GM23338 (cell line): ENCODE measurements at regions not wholly inside any gene's neighbourhood (a gene's known extent, or its start where the extent isn't known, plus 50 kb on each side); places are given as distances from the start of the nearest gene placed in this dataset.

Source experiments
- ATAC-seq: fragments of 200-7000 bp; cut with Tn5 transposase; 3 replicates; pipeline ENCODE4 v1.9.1; 2020
- DNase-seq: peaks from one replicate; pipeline ENCODE4 v3.0.0-alpha.2; 2015; ENCODE audit warnings: low spot score
- H2AFZ ChIP-seq: fragments of 200-600 bp; sonication (generic); 2 replicates; pipeline ENCODE4 v1.8.0; 2016; ENCODE audit warnings: antibody characterized with exemption, mild to moderate bottlenecking, moderate library complexity
- H3F3A ChIP-seq: fragments of 200-600 bp; sonication (generic); replicated peaks from 2 replicates; pipeline ENCODE4 v1.8.0; 2017; ENCODE audit warnings: antibody characterized with exemption, mixed run types, low read depth
- H3K27ac ChIP-seq: fragments of 200-600 bp; sonication (generic); 2 replicates; pipeline ENCODE4 v1.6.1; 2016; ENCODE audit warnings: low read depth
- H3K27me3 ChIP-seq: fragments of 200-600 bp; sonication (generic); 2 replicates; pipeline ENCODE4 v1.8.0; 2016; ENCODE audit warnings: mild to moderate bottlenecking, mixed run types, moderate library complexity; ENCODE audit not compliant: insufficient read depth
- H3K36me3 ChIP-seq: fragments of 200-600 bp; sonication (generic); 2 replicates; pipeline ENCODE4 v1.8.0; 2016; ENCODE audit warnings: mild to moderate bottlenecking; ENCODE audit not compliant: insufficient read depth
- H3K4me1 ChIP-seq: fragments of 200-600 bp; sonication (generic); 2 replicates; pipeline ENCODE4 v1.8.0; 2016; ENCODE audit warnings: mild to moderate bottlenecking, moderate library complexity; ENCODE audit not compliant: insufficient read depth
- H3K4me2 ChIP-seq: fragments of 200-600 bp; sonication (generic); 2 replicates; pipeline ENCODE4 v1.7.1; 2017; ENCODE audit warnings: mixed run types
- H3K4me3 ChIP-seq: fragments of 200-600 bp; sonication (generic); 2 replicates; pipeline ENCODE4 v1.6.1; 2016; ENCODE audit warnings: mixed run types
- H3K79me2 ChIP-seq: fragments of 200-600 bp; sonication (generic); replicated peaks from 2 replicates; pipeline ENCODE4 v1.8.0; 2017; ENCODE audit warnings: mild to moderate bottlenecking; ENCODE audit not compliant: insufficient read depth
- H3K9me2 ChIP-seq: fragments of 200-600 bp; sonication (generic); 2 replicates; pipeline ENCODE4 v1.8.0; 2017; ENCODE audit not compliant: insufficient read depth
- H4K20me1 ChIP-seq: fragments of 200-600 bp; sonication (generic); replicated peaks from 2 replicates; pipeline ENCODE4 v1.8.0; 2017; ENCODE audit warnings: mild to moderate bottlenecking; ENCODE audit not compliant: insufficient read depth
- H3K27ac Mint-ChIP-seq: 2 replicates; pipeline ENCODE4 v1.8.0; 2020; ENCODE audit warnings: inconsistent platforms, mild to moderate bottlenecking, moderate library complexity, mixed read lengths
- H3K27me3 Mint-ChIP-seq: 3 replicates; pipeline ENCODE4 v1.8.0; 2022; ENCODE audit warnings: low read depth, mild to moderate bottlenecking, moderate library complexity, mixed read lengths, inconsistent platforms; ENCODE audit not compliant: insufficient read depth, poor library complexity
- H3K36me3 Mint-ChIP-seq: 3 replicates; pipeline ENCODE4 v1.8.0; 2021; ENCODE audit warnings: low read depth, mild to moderate bottlenecking, inconsistent platforms, moderate library complexity, mixed read lengths
- H3K4me1 Mint-ChIP-seq: 3 replicates; pipeline ENCODE4 v1.8.0; 2020; ENCODE audit warnings: mild to moderate bottlenecking, inconsistent platforms, mixed read lengths
- H3K4me3 Mint-ChIP-seq: 3 replicates; pipeline ENCODE4 v1.8.0; 2021; ENCODE audit warnings: moderate library complexity, mild to moderate bottlenecking, inconsistent platforms, mixed read lengths
- H3K9me3 Mint-ChIP-seq: 3 replicates; pipeline ENCODE4 v1.8.0; 2020; ENCODE audit warnings: moderate library complexity, mild to moderate bottlenecking, inconsistent platforms, mixed read lengths
- CREB1 ChIP-seq: fragments of 250-450 bp; sonication (Bioruptor Pico); IDR thresholded peaks from 2 replicates; pipeline ENCODE4 v1.5.0; 2020; ENCODE audit warnings: low read depth, mild to moderate bottlenecking, moderate library complexity
- CTCF ChIP-seq, 2 experiments: fragments of 200-600 bp in 1 of 2; sonication (generic) in 1 of 2; conservative IDR thresholded peaks; 2 replicates each; pipeline versions ENCODE4 v1.5.1 to v1.6.1; 2016 to 2017; ENCODE audit warnings: antibody characterized with exemption in 2 of 2, low read depth in 2 of 2, mild to moderate bottlenecking in 2 of 2, moderate library complexity in 1 of 2
- ETS1 ChIP-seq: IDR thresholded peaks from 2 replicates; pipeline ENCODE4 v1.6.1; 2016; ENCODE audit warnings: antibody characterized with exemption
- EZH2 ChIP-seq: fragments of 200-600 bp; sonication (generic); IDR thresholded peaks from one replicate; pipeline ENCODE4 v1.8.0; 2017; ENCODE audit warnings: antibody characterized with exemption, mild to moderate bottlenecking, low read depth; ENCODE audit not compliant: unreplicated experiment
- EZH2phosphoT487 ChIP-seq: fragments of 200-600 bp; sonication (generic); IDR thresholded peaks from one replicate; pipeline ENCODE4 v1.8.1; 2018; ENCODE audit warnings: antibody characterized with exemption; ENCODE audit not compliant: unreplicated experiment
- NANOG ChIP-seq: IDR thresholded peaks from 2 replicates; pipeline ENCODE4 v1.6.1; 2016; ENCODE audit warnings: antibody characterized with exemption, borderline replicate concordance
- POLR2AphosphoS5 ChIP-seq: IDR thresholded peaks from 2 replicates; pipeline ENCODE4 v1.6.1; 2016; ENCODE audit warnings: antibody characterized with exemption, low read depth
- STAT1 ChIP-seq: IDR thresholded peaks from one replicate; pipeline ENCODE4 v1.6.1; 2016; ENCODE audit warnings: antibody characterized with exemption; ENCODE audit not compliant: unreplicated experiment
- ZNF331 ChIP-seq: fragments of 250-450 bp; sonication (Bioruptor Pico); IDR thresholded peaks from 2 replicates; pipeline ENCODE4 v1.5.0; 2020; ENCODE audit warnings: low read depth, mild to moderate bottlenecking, moderate library complexity
- ZNF462 ChIP-seq: fragments of 250-450 bp; sonication (Bioruptor Pico); IDR thresholded peaks from 2 replicates; pipeline ENCODE4 v1.5.0; 2020; ENCODE audit warnings: mild to moderate bottlenecking, moderate library complexity
- TF ChIP-seq, protein P1 (sequence below): IDR thresholded peaks from one replicate; pipeline ENCODE4 v1.6.1; 2018; ENCODE audit warnings: antibody characterized with exemption; ENCODE audit not compliant: unreplicated experiment

- Histone ChIP-seq H3K79me2 (no peaks in the 10 kb centered on the region), H3K4me1 (no peaks in the 10 kb centered on the region), H3F3A (no peaks in the 10 kb centered on the region), H3K36me3 (no peaks in the 10 kb centered on the region), H3K9me2 (0 out of 2 replicates have a peak, but pooled peaks cover 16% of the 10 kb centered on the region), H3K4me3 (no peak overlapping the region), H2AFZ (no peak overlapping the region), H3K27ac (no peak overlapping the region), H3K27me3 (no peaks in the 10 kb centered on the region), H3K4me2 (no peak overlapping the region), H4K20me1 (no peaks in the 10 kb centered on the region)
- H3K27ac Mint-ChIP-seq: no peak overlapping the region
- no peaks in the 10 kb centered on the region for H3K9me3 Mint-ChIP-seq
- H3K36me3 Mint-ChIP-seq: no peaks in the 10 kb centered on the region; the same call in 2 of the 3 replicates
- DNase-seq (no peak), ATAC-seq (no peak)
- no peak overlapping the region for H3K4me3 Mint-ChIP-seq
- TF ChIP-seq, protein P1, sequence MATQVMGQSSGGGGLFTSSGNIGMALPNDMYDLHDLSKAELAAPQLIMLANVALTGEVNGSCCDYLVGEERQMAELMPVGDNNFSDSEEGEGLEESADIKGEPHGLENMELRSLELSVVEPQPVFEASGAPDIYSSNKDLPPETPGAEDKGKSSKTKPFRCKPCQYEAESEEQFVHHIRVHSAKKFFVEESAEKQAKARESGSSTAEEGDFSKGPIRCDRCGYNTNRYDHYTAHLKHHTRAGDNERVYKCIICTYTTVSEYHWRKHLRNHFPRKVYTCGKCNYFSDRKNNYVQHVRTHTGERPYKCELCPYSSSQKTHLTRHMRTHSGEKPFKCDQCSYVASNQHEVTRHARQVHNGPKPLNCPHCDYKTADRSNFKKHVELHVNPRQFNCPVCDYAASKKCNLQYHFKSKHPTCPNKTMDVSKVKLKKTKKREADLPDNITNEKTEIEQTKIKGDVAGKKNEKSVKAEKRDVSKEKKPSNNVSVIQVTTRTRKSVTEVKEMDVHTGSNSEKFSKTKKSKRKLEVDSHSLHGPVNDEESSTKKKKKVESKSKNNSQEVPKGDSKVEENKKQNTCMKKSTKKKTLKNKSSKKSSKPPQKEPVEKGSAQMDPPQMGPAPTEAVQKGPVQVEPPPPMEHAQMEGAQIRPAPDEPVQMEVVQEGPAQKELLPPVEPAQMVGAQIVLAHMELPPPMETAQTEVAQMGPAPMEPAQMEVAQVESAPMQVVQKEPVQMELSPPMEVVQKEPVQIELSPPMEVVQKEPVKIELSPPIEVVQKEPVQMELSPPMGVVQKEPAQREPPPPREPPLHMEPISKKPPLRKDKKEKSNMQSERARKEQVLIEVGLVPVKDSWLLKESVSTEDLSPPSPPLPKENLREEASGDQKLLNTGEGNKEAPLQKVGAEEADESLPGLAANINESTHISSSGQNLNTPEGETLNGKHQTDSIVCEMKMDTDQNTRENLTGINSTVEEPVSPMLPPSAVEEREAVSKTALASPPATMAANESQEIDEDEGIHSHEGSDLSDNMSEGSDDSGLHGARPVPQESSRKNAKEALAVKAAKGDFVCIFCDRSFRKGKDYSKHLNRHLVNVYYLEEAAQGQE: no peak
- no peak for TF ChIP-seq POLR2AphosphoS5
- no peak for TF ChIP-seq CREB1
- no peak for TF ChIP-seq EZH2
- TF ChIP-seq ETS1: no peak
- TF ChIP-seq ZNF331 (CRISPR knock-in tag): no peak
- TF ChIP-seq NANOG: no peak
- no peak for TF ChIP-seq CTCF (conservative IDR thresholded peaks at IDR 0.05; ENCODE audit: low read depth in 2 of 2)
- no peak for TF ChIP-seq EZH2phosphoT487
- TF ChIP-seq STAT1: no peak
- TF ChIP-seq ZNF462 (CRISPR knock-in tag): no peak
- H3K4me1 Mint-ChIP-seq: no peaks in the 10 kb centered on the region
- no peaks in the 10 kb centered on the region for H3K27me3 Mint-ChIP-seq
These were observed 359.2 kb downstream of the FBXW7 start for GRCh38 chr4:152176627-152177214.
